Liver (tissue), 3 donors: ENCODE measurements at regions not wholly inside any gene's neighbourhood (a gene's known extent, or its start where the extent isn't known, plus 50 kb on each side); places are given as distances from the start of the nearest gene placed in this dataset.

Source experiments
- CTCF ChIP-seq: fragments of 150-350 bp; IDR thresholded peaks from 2 replicates; pipeline ENCODE4 v1.5.1; 2017; ENCODE audit warnings: improper control_type of control experiment, low read depth, low read length; ENCODE audit not compliant: missing input control
- EGR1 ChIP-seq, 2 donors: IDR thresholded peaks; 2 replicates each; pipeline ENCODE4 v1.6.1; 2016 to 2018; ENCODE audit warnings: antibody characterized with exemption in 2 of 2, low read depth in 2 of 2
- FOXA1 ChIP-seq: IDR thresholded peaks from 2 replicates; pipeline ENCODE4 v1.6.1; 2016; ENCODE audit warnings: antibody characterized with exemption
- GABPA ChIP-seq, 2 donors: IDR thresholded peaks in 1 of 2; conservative IDR thresholded peaks in 1 of 2; 2 replicates each; pipeline ENCODE4 v1.6.1; 2016; ENCODE audit warnings: antibody characterized with exemption in 2 of 2, mild to moderate bottlenecking in 1 of 2, moderate library complexity in 1 of 2
- HNF4A ChIP-seq, 2 donors: conservative IDR thresholded peaks; 2 replicates each; pipeline ENCODE4 v1.6.1; 2016; ENCODE audit warnings: antibody characterized with exemption in 2 of 2, mild to moderate bottlenecking in 2 of 2
- MAX ChIP-seq: IDR thresholded peaks from 2 replicates; pipeline ENCODE4 v1.6.1; 2016; ENCODE audit warnings: antibody characterized with exemption
- RAD21 ChIP-seq, 2 donors: IDR thresholded peaks; 2 replicates each; pipeline ENCODE4 v1.6.1; 2016; ENCODE audit warnings: antibody characterized with exemption in 2 of 2, mild to moderate bottlenecking in 2 of 2
- REST ChIP-seq: IDR thresholded peaks from 2 replicates; pipeline ENCODE4 v1.6.1; 2016; ENCODE audit warnings: antibody characterized with exemption, mild to moderate bottlenecking
- SP1 ChIP-seq: IDR thresholded peaks from 2 replicates; pipeline ENCODE4 v1.6.1; 2018; ENCODE audit warnings: antibody characterized with exemption, mild to moderate bottlenecking
- TAF1 ChIP-seq: conservative IDR thresholded peaks from 2 replicates; pipeline ENCODE4 v1.6.1; 2016; ENCODE audit warnings: antibody characterized with exemption, mild to moderate bottlenecking
- YY1 ChIP-seq: IDR thresholded peaks from 2 replicates; pipeline ENCODE4 v1.6.1; 2016; ENCODE audit warnings: antibody characterized with exemption, mild to moderate bottlenecking
- donor health status: healthy.
- donor health status: healthy.

DNA sequence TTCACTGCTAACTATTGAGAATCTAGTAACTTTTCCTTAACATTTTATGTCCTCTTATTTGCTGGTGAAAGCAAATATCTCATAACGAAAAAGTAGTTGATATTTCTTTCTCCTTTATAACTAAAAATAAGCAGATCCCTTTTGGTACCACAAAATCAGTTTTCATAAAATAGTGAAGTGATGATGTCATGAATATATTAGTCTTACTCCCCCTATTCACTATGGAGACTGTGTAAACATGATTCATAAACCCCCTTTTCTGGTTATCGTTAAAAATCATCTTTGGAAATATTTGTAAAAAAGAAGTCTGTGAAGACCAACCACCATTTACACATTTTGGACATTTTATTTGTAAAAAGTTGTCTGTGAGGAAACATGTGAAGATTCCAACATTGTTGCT is 734.9 kb downstream of the NUP35 start:
- TF ChIP-seq EGR1 (IDR thresholded peaks at IDR 0.05; ENCODE audit: low read depth in 2 of 2) (no peak), SP1 (no peak), CTCF (no peak), YY1 (no peak), GABPA (IDR thresholded peaks at IDR 0.05 in 1 of 2, conservative IDR thresholded peaks at IDR 0.05 in 1 of 2) (no peak), RAD21 (IDR thresholded peaks at IDR 0.05) (no peak), REST (no peak), MAX (no peak), FOXA1 (no peak), TAF1 (no peak), HNF4A (conservative IDR thresholded peaks at IDR 0.05) (no peak)
